ENCODE measurements at regions not wholly inside any gene's neighbourhood (a gene's known extent, or its start where the extent isn't known, plus 50 kb on each side); places are given as distances from the start of the nearest gene placed in this dataset.

GRCh38 chr1:219752645-219753044, 139.7 kb upstream of the ZC3H11B start:
- Histone ChIP-seq H3K9ac (no peak overlapping the region), H3K79me2 (ENCODE audit: insufficient read depth) (no peaks in the 10 kb centered on the region), H3K27ac (no peak overlapping the region), H3K9me3 (ENCODE audit: low read depth) (no peaks in the 10 kb centered on the region), H3K9me2 (ENCODE audit: insufficient read depth) (no peaks in the 10 kb centered on the region), H2AFZ (no peak overlapping the region), H3K36me3 (ENCODE audit: low read depth) (no peaks in the 10 kb centered on the region), H4K20me1 (ENCODE audit: insufficient read depth) (no peaks in the 10 kb centered on the region), H3F3A (ENCODE audit: insufficient read depth) (no peaks in the 10 kb centered on the region), H3K4me1 (ENCODE audit: insufficient read depth) (no peaks in the 10 kb centered on the region), H3K4me2 (ENCODE audit: unreplicated experiment) (no peak overlapping the region), H3K27me3 (replicated peaks; ENCODE audit: insufficient read depth) (no peaks in the 10 kb centered on the region), H3K4me3 (no peak overlapping the region)
- DNase-seq, result no peak
- in situ Hi-C loops (cut with MboI), result no loop called here
- whole genome bisulfite sequencing, 2 experiments (ENCODE audit: low coverage in 1 of 2, low lambda C conversion rate in 2 of 2, missing lambda C conversion rate in 2 of 2), result 0% methylated on average over 1 of the region's 1 CpG
- no peak for TF ChIP-seq EZH2phosphoT487 (IDR thresholded peaks at IDR 0.05; ENCODE audit: insufficient read depth, low read depth)
- no peak for TF ChIP-seq EZH2 (IDR thresholded peaks at IDR 0.05; ENCODE audit: insufficient read depth, poor library complexity, severe bottlenecking)

- Histone ChIP-seq H3K4me3 (no peak overlapping the region), H3K9me3 (ENCODE audit: low read depth) (no peaks in the 10 kb centered on the region), H3K79me2 (ENCODE audit: insufficient read depth) (no peaks in the 10 kb centered on the region), H2AFZ (no peak overlapping the region), H3K27ac (no peak overlapping the region), H3F3A (ENCODE audit: insufficient read depth) (no peaks in the 10 kb centered on the region), H3K4me1 (ENCODE audit: insufficient read depth) (no peaks in the 10 kb centered on the region), H3K9ac (no peak overlapping the region), H3K27me3 (replicated peaks; ENCODE audit: insufficient read depth) (no peaks in the 10 kb centered on the region), H3K36me3 (ENCODE audit: low read depth) (no peaks in the 10 kb centered on the region), H4K20me1 (ENCODE audit: insufficient read depth) (no peaks in the 10 kb centered on the region), H3K4me2 (ENCODE audit: unreplicated experiment) (no peak overlapping the region), H3K9me2 (ENCODE audit: insufficient read depth) (no peaks in the 10 kb centered on the region)
- DNase-seq, result no peak
- no peak for TF ChIP-seq EZH2phosphoT487 (IDR thresholded peaks at IDR 0.05; ENCODE audit: insufficient read depth, low read depth)
- TF ChIP-seq EZH2 (IDR thresholded peaks at IDR 0.05; ENCODE audit: insufficient read depth, poor library complexity, severe bottlenecking), result no peak
- in situ Hi-C loops (cut with MboI), result no loop called here
Measured at GRCh38 chr1:219751870-219752507, 139.1 kb upstream of the ZC3H11B start.

GRCh38 chr1:219749370-219749769, 136.5 kb upstream of the ZC3H11B start:
- in situ Hi-C loops (cut with MboI), result no loop called here
- Histone ChIP-seq H4K20me1 (ENCODE audit: insufficient read depth) (no peaks in the 10 kb centered on the region), H3K4me1 (ENCODE audit: insufficient read depth) (no peaks in the 10 kb centered on the region)

GRCh38 chr1:219746141-219746540, 133.2 kb upstream of the ZC3H11B start:
- H3K4me3 ChIP-seq, result no peak overlapping the region
- H3K9me3 ChIP-seq (ENCODE audit: low read depth), result no peaks in the 10 kb centered on the region
- H3K27me3 ChIP-seq (replicated peaks; ENCODE audit: insufficient read depth), result no peaks in the 10 kb centered on the region
- H2AFZ ChIP-seq, result no peak overlapping the region
- no peak overlapping the region for H3K27ac ChIP-seq
- in situ Hi-C loops (cut with MboI), result no loop called here
- no peak overlapping the region for H3K4me2 ChIP-seq (ENCODE audit: unreplicated experiment)
- no peak overlapping the region for H3K9ac ChIP-seq
- no peaks in the 10 kb centered on the region for H3K4me1 ChIP-seq (ENCODE audit: insufficient read depth)
- H3F3A ChIP-seq (ENCODE audit: insufficient read depth), result no peaks in the 10 kb centered on the region
- no peak for DNase-seq
- TF ChIP-seq EZH2 (IDR thresholded peaks at IDR 0.05; ENCODE audit: insufficient read depth, poor library complexity, severe bottlenecking) (no peak), EZH2phosphoT487 (IDR thresholded peaks at IDR 0.05; ENCODE audit: insufficient read depth, low read depth) (no peak)
- H3K79me2 ChIP-seq (ENCODE audit: insufficient read depth), result no peaks in the 10 kb centered on the region
- no peaks in the 10 kb centered on the region for H4K20me1 ChIP-seq (ENCODE audit: insufficient read depth)
- no peaks in the 10 kb centered on the region for H3K36me3 ChIP-seq (ENCODE audit: low read depth)
- 74 to 77% methylated on average over 2 of the region's 2 CpGs for WGBS, 2 experiments (ENCODE audit: low coverage in 1 of 2, low lambda C conversion rate in 2 of 2, missing lambda C conversion rate in 2 of 2)
- H3K9me2 ChIP-seq (ENCODE audit: insufficient read depth), result no peaks in the 10 kb centered on the region

More at GRCh38 chr1:219749370-219749769, 136.5 kb upstream of the ZC3H11B start:
- Histone ChIP-seq H3K9me2 (ENCODE audit: insufficient read depth) (no peaks in the 10 kb centered on the region), H3K4me2 (ENCODE audit: unreplicated experiment) (no peak overlapping the region), H3K79me2 (ENCODE audit: insufficient read depth) (no peaks in the 10 kb centered on the region), H2AFZ (no peak overlapping the region), H3F3A (ENCODE audit: insufficient read depth) (no peaks in the 10 kb centered on the region), H3K27ac (no peak overlapping the region), H3K9me3 (ENCODE audit: low read depth) (no peaks in the 10 kb centered on the region), H3K9ac (no peak overlapping the region), H3K27me3 (replicated peaks; ENCODE audit: insufficient read depth) (no peaks in the 10 kb centered on the region), H3K36me3 (ENCODE audit: low read depth) (no peaks in the 10 kb centered on the region), H3K4me3 (no peak overlapping the region)
- DNase-seq, result no peak
- 48 to 93% methylated on average over 1 to 2 of the region's 2 CpGs for WGBS, 2 experiments (ENCODE audit: low coverage in 1 of 2, low lambda C conversion rate in 2 of 2, missing lambda C conversion rate in 2 of 2)
- TF ChIP-seq EZH2phosphoT487 (IDR thresholded peaks at IDR 0.05; ENCODE audit: insufficient read depth, low read depth), result no peak
- TF ChIP-seq EZH2 (IDR thresholded peaks at IDR 0.05; ENCODE audit: insufficient read depth, poor library complexity, severe bottlenecking), result no peak
